Lower lobe of right lung (tissue), 2 donors: ENCODE measurements at regions not wholly inside any gene's neighbourhood (a gene's known extent, or its start where the extent isn't known, plus 50 kb on each side); places are given as distances from the start of the nearest gene placed in this dataset.

Experiments used
- ATAC-seq, 2 donors: fragments of 200-7000 bp; cut with Tn5 transposase; one replicate each; pipeline ENCODE4 v1.9.1; 2020 to 2022; ENCODE audit warnings: mild to moderate bottlenecking in 2 of 2, moderate library complexity in 2 of 2
- DNase-seq: peaks from one replicate; pipeline ENCODE4 v3.0.0-alpha.2; 2020
- H3K27ac ChIP-seq: fragments of 200-600 bp; one replicate; pipeline ENCODE4 v1.8.0; 2022
- H3K27me3 ChIP-seq: fragments of 200-600 bp; one replicate; pipeline ENCODE4 v1.8.0; 2022; ENCODE audit warnings: low read depth
- H3K36me3 ChIP-seq: fragments of 200-600 bp; one replicate; pipeline ENCODE4 v1.8.0; 2022; ENCODE audit warnings: mild to moderate bottlenecking
- H3K4me1 ChIP-seq: fragments of 200-600 bp; one replicate; pipeline ENCODE4 v1.8.0; 2022
- H3K4me3 ChIP-seq: fragments of 200-600 bp; one replicate; pipeline ENCODE4 v1.8.0; 2022; ENCODE audit warnings: mild to moderate bottlenecking
- H3K9me3 ChIP-seq: fragments of 200-600 bp; one replicate; pipeline ENCODE4 v1.8.0; 2022
- intact Hi-C: fragments of 100-400 bp; cut with DNase I; formaldehyde crosslinking; loops from one replicate; pipeline ENCODE4 v1.11.0; 2022
- TF ChIP-seq, protein P1 (sequence below): fragments of 200-600 bp; IDR thresholded peaks from one replicate; pipeline ENCODE4 v1.8.0; 2022; ENCODE audit warnings: antibody characterized with exemption, mild to moderate bottlenecking
- donor health status: DM: no; HTN: yes; CAD: no; lungs with severe emphysema.

DNA sequence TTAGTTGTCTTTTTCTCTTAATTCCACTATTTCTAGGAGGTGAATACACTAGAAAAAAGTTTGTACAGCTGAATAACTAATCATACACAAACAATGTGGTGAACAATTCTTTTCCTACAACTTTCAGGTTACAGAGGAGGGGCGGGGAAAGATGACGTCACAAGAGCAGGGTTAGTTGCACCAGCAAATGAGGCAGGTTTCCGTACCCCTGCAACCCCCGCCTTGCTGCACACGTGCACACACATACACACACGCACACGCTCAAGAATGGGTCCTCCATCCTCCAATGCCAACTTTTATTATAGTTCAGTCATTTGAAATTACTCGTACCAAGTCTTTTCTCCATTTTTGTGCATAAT lies 122.8 kb downstream of the ARL4C start:
- no peaks in the 10 kb centered on the region for H3K9me3 ChIP-seq
- no peak for ATAC-seq
- H3K4me1 ChIP-seq = no peaks in the 10 kb centered on the region
- no peaks in the 10 kb centered on the region for H3K27me3 ChIP-seq
- H3K27ac ChIP-seq = no peak overlapping the region
- H3K36me3 ChIP-seq = no peaks in the 10 kb centered on the region
- intact Hi-C loops = no loop called here
- TF ChIP-seq, protein P1, sequence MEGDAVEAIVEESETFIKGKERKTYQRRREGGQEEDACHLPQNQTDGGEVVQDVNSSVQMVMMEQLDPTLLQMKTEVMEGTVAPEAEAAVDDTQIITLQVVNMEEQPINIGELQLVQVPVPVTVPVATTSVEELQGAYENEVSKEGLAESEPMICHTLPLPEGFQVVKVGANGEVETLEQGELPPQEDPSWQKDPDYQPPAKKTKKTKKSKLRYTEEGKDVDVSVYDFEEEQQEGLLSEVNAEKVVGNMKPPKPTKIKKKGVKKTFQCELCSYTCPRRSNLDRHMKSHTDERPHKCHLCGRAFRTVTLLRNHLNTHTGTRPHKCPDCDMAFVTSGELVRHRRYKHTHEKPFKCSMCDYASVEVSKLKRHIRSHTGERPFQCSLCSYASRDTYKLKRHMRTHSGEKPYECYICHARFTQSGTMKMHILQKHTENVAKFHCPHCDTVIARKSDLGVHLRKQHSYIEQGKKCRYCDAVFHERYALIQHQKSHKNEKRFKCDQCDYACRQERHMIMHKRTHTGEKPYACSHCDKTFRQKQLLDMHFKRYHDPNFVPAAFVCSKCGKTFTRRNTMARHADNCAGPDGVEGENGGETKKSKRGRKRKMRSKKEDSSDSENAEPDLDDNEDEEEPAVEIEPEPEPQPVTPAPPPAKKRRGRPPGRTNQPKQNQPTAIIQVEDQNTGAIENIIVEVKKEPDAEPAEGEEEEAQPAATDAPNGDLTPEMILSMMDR = no peak
- no peak for DNase-seq
- H3K4me3 ChIP-seq = no peak overlapping the region

GRCh38 chr2:234373481-234374149 lies 123.3 kb downstream of the ARL4C start:
- H3K9me3 ChIP-seq = no peaks in the 10 kb centered on the region
- intact Hi-C loops = no loop called here
- no peaks in the 10 kb centered on the region for H3K36me3 ChIP-seq
- H3K4me3 ChIP-seq = no peak overlapping the region
- DNase-seq = no peak
- H3K27me3 ChIP-seq = no peaks in the 10 kb centered on the region
- TF ChIP-seq, protein P1 = no peak
- H3K27ac ChIP-seq = no peak overlapping the region
- ATAC-seq = no peak
- no peaks in the 10 kb centered on the region for H3K4me1 ChIP-seq

DNA sequence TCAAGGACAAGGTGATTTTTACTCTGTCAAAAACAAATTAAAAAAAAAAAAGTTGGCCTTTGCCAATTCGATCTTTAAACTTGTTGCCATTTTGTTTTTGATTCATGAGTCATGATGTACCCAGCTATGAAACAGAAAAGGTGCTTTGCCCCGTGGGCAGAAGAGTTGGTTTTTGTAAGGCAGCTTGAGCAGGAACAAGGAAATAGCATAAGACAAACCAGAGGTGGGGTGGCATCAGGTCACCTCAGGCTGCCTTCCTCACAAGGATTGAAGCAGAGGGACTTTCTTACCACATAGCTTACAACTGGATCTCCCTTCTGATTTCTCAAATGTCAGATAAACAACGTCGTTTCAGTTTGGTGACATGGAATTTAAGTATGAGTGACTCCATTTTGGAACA lies 123.8 kb downstream of the ARL4C start:
- DNase-seq (no peak), ATAC-seq (no peak)
- intact Hi-C loops = no loop called here
- no peaks in the 10 kb centered on the region for H3K36me3 ChIP-seq
- H3K27ac ChIP-seq = no peak overlapping the region
- H3K4me1 ChIP-seq = no peaks in the 10 kb centered on the region
- TF ChIP-seq, protein P1 = no peak
- H3K4me3 ChIP-seq = no peak overlapping the region
- H3K9me3 ChIP-seq = no peaks in the 10 kb centered on the region
- no peaks in the 10 kb centered on the region for H3K27me3 ChIP-seq

- DNase-seq (no peak), ATAC-seq (no peak)
- TF ChIP-seq, protein P1 = no peak
- Histone ChIP-seq H3K36me3 (no peaks in the 10 kb centered on the region), H3K4me3 (no peak overlapping the region), H3K4me1 (peaks cover 4% of the 10 kb centered on the region), H3K9me3 (no peaks in the 10 kb centered on the region), H3K27me3 (no peaks in the 10 kb centered on the region), H3K27ac (no peak overlapping the region)
- intact Hi-C loops = no loop called here
Measured at GRCh38 chr2:234372506-234372905, 124.4 kb downstream of the ARL4C start.

DNA sequence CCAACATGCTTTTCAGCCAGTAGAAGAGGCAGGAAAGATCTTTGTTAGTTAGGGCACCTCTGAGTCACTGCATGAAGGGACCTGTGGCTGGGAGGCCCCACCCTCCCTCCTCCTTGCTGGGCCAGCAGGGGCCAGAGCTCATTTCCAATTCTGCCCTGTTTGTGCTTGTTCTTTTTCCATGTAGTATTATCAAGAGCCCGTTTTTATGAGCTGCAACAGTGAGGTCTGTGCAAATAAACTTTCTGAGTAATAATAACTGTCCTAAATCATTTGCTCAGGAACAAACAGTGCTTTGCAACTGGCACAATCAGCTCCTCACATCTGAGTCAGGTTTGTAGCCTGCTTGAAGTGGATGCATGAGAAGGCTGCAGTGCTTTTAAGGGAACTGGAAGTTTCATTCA lies 128.0 kb downstream of the ARL4C start:
- Histone ChIP-seq H3K4me3 (no peak overlapping the region), H3K27ac (no peak overlapping the region), H3K36me3 (no peaks in the 10 kb centered on the region), H3K4me1 (peaks cover 15% of the 10 kb centered on the region), H3K9me3 (no peaks in the 10 kb centered on the region), H3K27me3 (no peaks in the 10 kb centered on the region)
- ATAC-seq (peak; percentile 83 to 85), DNase-seq (no peak)
- intact Hi-C loops = no loop called here
- TF ChIP-seq, protein P1 = no peak
